Endodermal cell (in vitro differentiated cells): ENCODE measurements at regions not wholly inside any gene's neighbourhood (a gene's known extent, or its start where the extent isn't known, plus 50 kb on each side); places are given as distances from the start of the nearest gene placed in this dataset.

Experiments
- DNase-seq: peaks from one replicate; pipeline ENCODE4 v3.0.0-alpha.2; 2017
- H3K27ac ChIP-seq: 2 replicates; pipeline ENCODE4 v1.5.1; 2013; ENCODE audit warnings: mild to moderate bottlenecking, low read depth, low read length, moderate library complexity
- H3K27me3 ChIP-seq: 2 replicates; pipeline ENCODE4 v1.6.1; 2013; ENCODE audit warnings: mild to moderate bottlenecking, low read length, moderate library complexity; ENCODE audit not compliant: insufficient read depth, control insufficient read depth, poor library complexity, severe bottlenecking
- H3K36me3 ChIP-seq: 2 replicates; pipeline ENCODE4 v1.7.0; 2013; ENCODE audit warnings: mild to moderate bottlenecking, low read length, moderate library complexity; ENCODE audit not compliant: control insufficient read depth, insufficient read depth
- H3K4me1 ChIP-seq: one replicate; pipeline ENCODE4 v1.7.0; 2013; ENCODE audit warnings: low read length; ENCODE audit not compliant: control insufficient read depth, insufficient read depth
- H3K4me3 ChIP-seq: 2 replicates; pipeline ENCODE4 v1.5.1; 2013; ENCODE audit warnings: mild to moderate bottlenecking, low read length, moderate library complexity
- H3K9ac ChIP-seq: 2 replicates; pipeline ENCODE4 v1.6.1; 2013; ENCODE audit warnings: mild to moderate bottlenecking, low read length, moderate library complexity; ENCODE audit not compliant: poor library complexity, severe bottlenecking; ENCODE audit errors: extremely low read depth
- H3K9me3 ChIP-seq: 2 replicates; pipeline ENCODE4 v1.6.1; 2013; ENCODE audit warnings: mild to moderate bottlenecking, low read length, moderate library complexity; ENCODE audit not compliant: control insufficient read depth
- H3K27ac Mint-ChIP-seq: 2 replicates; pipeline ENCODE4 v1.8.0; 2020; ENCODE audit warnings: mixed read lengths
- H3K27me3 Mint-ChIP-seq: 2 replicates; pipeline ENCODE4 v1.8.0; 2021; ENCODE audit warnings: mild to moderate bottlenecking, mixed read lengths; ENCODE audit not compliant: insufficient read depth
- H3K36me3 Mint-ChIP-seq: 2 replicates; pipeline ENCODE4 v1.8.0; 2020; ENCODE audit warnings: low read depth, mixed read lengths
- H3K4me1 Mint-ChIP-seq: 2 replicates; pipeline ENCODE4 v1.8.0; 2020; ENCODE audit warnings: mixed read lengths
- H3K4me3 Mint-ChIP-seq: 2 replicates; pipeline ENCODE4 v1.8.0; 2020; ENCODE audit warnings: mild to moderate bottlenecking, moderate library complexity, mixed read lengths
- H3K9me3 Mint-ChIP-seq: 2 replicates; pipeline ENCODE4 v1.8.0; 2020; ENCODE audit warnings: mild to moderate bottlenecking, mixed read lengths
- CTCF ChIP-seq: fragments of 200-600 bp; sonication (generic); conservative IDR thresholded peaks from 2 replicates; pipeline ENCODE4 v1.5.0; 2021; ENCODE audit warnings: antibody characterized with exemption, mild to moderate bottlenecking
- WGBS, 2 experiments: methylation state at CpG; one replicate each; pipeline versions ENCODE4 v1.1.5 to v1.1.7; 2013; ENCODE audit warnings: missing lambda C conversion rate in 2 of 2, mixed read lengths in 1 of 2; ENCODE audit not compliant: insufficient coverage in 1 of 2, insufficient read length in 1 of 2; 5-methylcytosine and 5-hydroxymethylcytosine counted together

DNA sequence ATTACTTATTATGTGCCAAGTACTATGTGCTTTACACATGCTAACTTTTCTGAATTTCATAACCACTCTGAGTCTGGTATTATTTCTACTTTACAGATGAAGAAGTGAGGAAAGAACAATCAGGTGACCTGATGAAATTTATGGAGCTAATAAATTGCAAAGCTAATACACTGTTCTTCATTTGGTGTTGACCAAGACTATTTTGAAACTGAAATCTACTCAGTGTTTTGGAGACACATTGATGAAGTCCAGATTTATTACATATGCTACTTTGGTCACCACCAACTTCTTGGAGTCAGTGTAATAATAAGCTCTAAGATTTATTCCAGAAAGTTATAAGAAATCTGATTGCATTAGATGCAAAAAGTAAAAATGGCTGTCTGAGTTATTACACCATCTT, 637.9 kb downstream of the FAT4 start:
- no peaks in the 10 kb centered on the region for H3K9me3 Mint-ChIP-seq
- H3K9me3 ChIP-seq = no peaks in the 10 kb centered on the region
- H3K36me3 ChIP-seq = no peaks in the 10 kb centered on the region
- H3K27me3 Mint-ChIP-seq = no peaks in the 10 kb centered on the region
- H3K4me1 Mint-ChIP-seq = no peaks in the 10 kb centered on the region
- no peak overlapping the region for H3K4me3 ChIP-seq
- no peak overlapping the region for H3K27ac Mint-ChIP-seq
- no peak overlapping the region for H3K4me3 Mint-ChIP-seq
- no peak overlapping the region for H3K9ac ChIP-seq
- no peaks in the 10 kb centered on the region for H3K36me3 Mint-ChIP-seq
- DNase-seq = no peak
- H3K27me3 ChIP-seq = no peaks in the 10 kb centered on the region
- no peak overlapping the region for H3K27ac ChIP-seq
- no peak for TF ChIP-seq CTCF
- H3K4me1 ChIP-seq = no peaks in the 10 kb centered on the region

DNA sequence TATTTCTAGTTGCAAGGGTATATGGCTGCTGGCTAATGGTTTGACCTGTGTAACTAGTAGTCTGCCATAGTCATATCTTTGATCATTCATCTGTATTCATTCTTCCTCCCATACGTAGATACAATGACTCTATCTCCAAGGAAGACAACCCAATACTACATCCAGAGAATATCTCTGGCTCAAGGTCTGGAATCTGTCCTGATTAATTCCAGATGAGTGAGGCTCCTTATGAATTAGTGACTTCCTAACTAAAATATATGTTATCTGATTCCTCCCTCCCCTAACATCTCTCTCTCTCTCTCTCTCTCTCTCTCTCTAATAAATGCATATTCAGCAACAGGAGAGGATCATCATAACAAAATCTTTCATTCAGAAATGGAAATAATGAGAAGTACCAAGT, 641.5 kb downstream of the FAT4 start:
- Mint-ChIP-seq H3K9me3 (no peaks in the 10 kb centered on the region), H3K4me1 (no peaks in the 10 kb centered on the region)

DNA sequence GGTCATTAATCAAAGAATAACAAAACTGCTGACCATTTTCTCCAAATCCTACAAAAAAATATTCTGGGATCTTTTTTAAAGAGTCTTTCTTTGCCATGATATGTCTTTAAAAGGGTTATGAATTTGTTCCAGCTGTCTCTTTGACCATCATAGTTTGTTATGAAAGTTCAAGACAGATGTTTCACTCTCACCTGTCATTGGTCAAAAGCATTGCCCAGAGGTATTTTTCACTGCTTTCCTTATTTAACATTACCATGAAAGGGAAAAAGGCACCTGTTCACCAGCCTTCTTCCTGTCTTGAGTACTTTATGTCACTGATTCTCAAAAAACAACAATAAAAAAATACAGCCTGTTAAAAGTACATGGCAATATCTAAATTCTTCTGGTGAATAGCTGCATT, 643.8 kb downstream of the FAT4 start:
- H3K9me3 Mint-ChIP-seq = no peaks in the 10 kb centered on the region
- no peak overlapping the region for H3K4me3 ChIP-seq
- no peak overlapping the region for H3K4me3 Mint-ChIP-seq
- DNase-seq = no peak
- H3K27ac ChIP-seq = no peak overlapping the region
- no peak for TF ChIP-seq CTCF
- H3K4me1 ChIP-seq = no peaks in the 10 kb centered on the region
- no peaks in the 10 kb centered on the region for H3K36me3 ChIP-seq
- H3K9ac ChIP-seq = no peak overlapping the region
- no peaks in the 10 kb centered on the region for H3K4me1 Mint-ChIP-seq
- no peak overlapping the region for H3K27ac Mint-ChIP-seq
- no peaks in the 10 kb centered on the region for H3K27me3 ChIP-seq
- H3K27me3 Mint-ChIP-seq = no peaks in the 10 kb centered on the region
- H3K9me3 ChIP-seq = no peaks in the 10 kb centered on the region
- no peaks in the 10 kb centered on the region for H3K36me3 Mint-ChIP-seq

More for the DNA sequence above, 641.5 kb downstream of the FAT4 start:
- Mint-ChIP-seq H3K36me3 (no peaks in the 10 kb centered on the region), H3K27ac (no peak overlapping the region), H3K27me3 (no peaks in the 10 kb centered on the region), H3K4me3 (no peak overlapping the region)
- DNase-seq = no peak
- no peak for TF ChIP-seq CTCF
- no peaks in the 10 kb centered on the region for H3K9me3 ChIP-seq
- no peak overlapping the region for H3K9ac ChIP-seq
- H3K4me3 ChIP-seq = no peak overlapping the region
- H3K4me1 ChIP-seq = no peaks in the 10 kb centered on the region
- no peaks in the 10 kb centered on the region for H3K36me3 ChIP-seq
- H3K27me3 ChIP-seq = no peaks in the 10 kb centered on the region
- 91% methylated on average over 1 of the region's 1 CpG; no CpG with 5 or more reads in 1 of the 2 experiments for WGBS, 2 experiments
- no peak overlapping the region for H3K27ac ChIP-seq
